ENCODE measurements at regions not wholly inside any gene's neighbourhood (a gene's known extent, or its start where the extent isn't known, plus 50 kb on each side); places are given as distances from the start of the nearest gene placed in this dataset.

GRCh38 chr16:64712026-64712425 is 409.8 kb downstream of the CDH11 start:
- Mint-ChIP-seq H3K9me3 (ENCODE audit: unreplicated experiment) (peaks cover 3% of the 10 kb centered on the region), H3K4me1 (ENCODE audit: unreplicated experiment) (peaks cover 7% of the 10 kb centered on the region), H3K27ac (ENCODE audit: unreplicated experiment) (no peak overlapping the region), H3K4me3 (ENCODE audit: unreplicated experiment) (no peak overlapping the region), H3K27me3 (ENCODE audit: unreplicated experiment) (no peaks in the 10 kb centered on the region), H3K36me3 (ENCODE audit: unreplicated experiment) (no peaks in the 10 kb centered on the region)
- TF ChIP-seq, protein P1, sequence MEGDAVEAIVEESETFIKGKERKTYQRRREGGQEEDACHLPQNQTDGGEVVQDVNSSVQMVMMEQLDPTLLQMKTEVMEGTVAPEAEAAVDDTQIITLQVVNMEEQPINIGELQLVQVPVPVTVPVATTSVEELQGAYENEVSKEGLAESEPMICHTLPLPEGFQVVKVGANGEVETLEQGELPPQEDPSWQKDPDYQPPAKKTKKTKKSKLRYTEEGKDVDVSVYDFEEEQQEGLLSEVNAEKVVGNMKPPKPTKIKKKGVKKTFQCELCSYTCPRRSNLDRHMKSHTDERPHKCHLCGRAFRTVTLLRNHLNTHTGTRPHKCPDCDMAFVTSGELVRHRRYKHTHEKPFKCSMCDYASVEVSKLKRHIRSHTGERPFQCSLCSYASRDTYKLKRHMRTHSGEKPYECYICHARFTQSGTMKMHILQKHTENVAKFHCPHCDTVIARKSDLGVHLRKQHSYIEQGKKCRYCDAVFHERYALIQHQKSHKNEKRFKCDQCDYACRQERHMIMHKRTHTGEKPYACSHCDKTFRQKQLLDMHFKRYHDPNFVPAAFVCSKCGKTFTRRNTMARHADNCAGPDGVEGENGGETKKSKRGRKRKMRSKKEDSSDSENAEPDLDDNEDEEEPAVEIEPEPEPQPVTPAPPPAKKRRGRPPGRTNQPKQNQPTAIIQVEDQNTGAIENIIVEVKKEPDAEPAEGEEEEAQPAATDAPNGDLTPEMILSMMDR (IDR thresholded peaks at IDR 0.05), result no peak
- no peak for DNase-seq (ENCODE audit: extremely low spot score, unreplicated experiment)

- no peak for DNase-seq (ENCODE audit: extremely low spot score, unreplicated experiment)
- Mint-ChIP-seq H3K27ac (ENCODE audit: unreplicated experiment) (no peak overlapping the region), H3K36me3 (ENCODE audit: unreplicated experiment) (no peaks in the 10 kb centered on the region), H3K9me3 (ENCODE audit: unreplicated experiment) (peaks cover 3% of the 10 kb centered on the region), H3K4me1 (ENCODE audit: unreplicated experiment) (peaks cover 5% of the 10 kb centered on the region), H3K27me3 (ENCODE audit: unreplicated experiment) (no peaks in the 10 kb centered on the region), H3K4me3 (ENCODE audit: unreplicated experiment) (no peak overlapping the region)
- TF ChIP-seq, protein P1 (IDR thresholded peaks at IDR 0.05), result no peak
These were observed 410.3 kb downstream of the CDH11 start for GRCh38 chr16:64711596-64711995.

GRCh38 chr16:64711026-64711425 is 410.8 kb downstream of the CDH11 start:
- Mint-ChIP-seq H3K27ac (ENCODE audit: unreplicated experiment) (no peak overlapping the region), H3K36me3 (ENCODE audit: unreplicated experiment) (no peaks in the 10 kb centered on the region), H3K4me1 (ENCODE audit: unreplicated experiment) (peaks cover 5% of the 10 kb centered on the region), H3K27me3 (ENCODE audit: unreplicated experiment) (no peaks in the 10 kb centered on the region), H3K9me3 (ENCODE audit: unreplicated experiment) (peaks cover 3% of the 10 kb centered on the region), H3K4me3 (ENCODE audit: unreplicated experiment) (no peak overlapping the region)
- TF ChIP-seq, protein P1 (IDR thresholded peaks at IDR 0.05), result no peak
- DNase-seq (ENCODE audit: extremely low spot score, unreplicated experiment), result no peak

DNA sequence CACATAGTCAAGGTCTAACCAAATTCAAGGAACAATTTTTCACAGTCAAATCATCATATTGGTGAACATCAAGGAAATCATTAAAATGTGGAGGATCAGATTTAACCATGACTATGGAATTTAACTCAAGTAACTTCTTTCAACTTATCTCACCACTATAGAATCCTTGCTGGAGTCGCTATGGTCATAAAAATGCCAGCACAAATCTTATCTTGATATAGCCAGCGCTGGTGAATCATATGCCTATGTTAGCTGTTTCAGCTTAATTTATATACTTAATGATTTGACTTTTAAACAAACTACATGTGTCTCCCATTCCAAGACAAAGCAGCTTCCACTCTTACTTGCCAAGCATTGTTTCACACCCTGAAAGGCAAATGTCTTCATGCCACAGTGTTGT is 416.4 kb downstream of the CDH11 start:
- Mint-ChIP-seq H3K4me1 (ENCODE audit: unreplicated experiment) (no peaks in the 10 kb centered on the region), H3K27me3 (ENCODE audit: unreplicated experiment) (no peaks in the 10 kb centered on the region), H3K27ac (ENCODE audit: unreplicated experiment) (no peak overlapping the region), H3K36me3 (ENCODE audit: unreplicated experiment) (no peaks in the 10 kb centered on the region), H3K9me3 (ENCODE audit: unreplicated experiment) (peaks cover 14% of the 10 kb centered on the region), H3K4me3 (ENCODE audit: unreplicated experiment) (no peak overlapping the region)
- TF ChIP-seq, protein P1 (IDR thresholded peaks at IDR 0.05), result no peak
- no peak for DNase-seq (ENCODE audit: extremely low spot score, unreplicated experiment)

GRCh38 chr16:64704386-64704785 is 417.5 kb downstream of the CDH11 start:
- Mint-ChIP-seq H3K9me3 (ENCODE audit: unreplicated experiment) (peaks cover 14% of the 10 kb centered on the region), H3K4me1 (ENCODE audit: unreplicated experiment) (no peaks in the 10 kb centered on the region)

More at GRCh38 chr16:64704386-64704785, 417.5 kb downstream of the CDH11 start:
- DNase-seq (ENCODE audit: extremely low spot score, unreplicated experiment), result no peak
- TF ChIP-seq, protein P1 (IDR thresholded peaks at IDR 0.05), result no peak
- Mint-ChIP-seq H3K36me3 (ENCODE audit: unreplicated experiment) (no peaks in the 10 kb centered on the region), H3K27ac (ENCODE audit: unreplicated experiment) (no peak overlapping the region), H3K27me3 (ENCODE audit: unreplicated experiment) (no peaks in the 10 kb centered on the region), H3K4me3 (ENCODE audit: unreplicated experiment) (no peak overlapping the region)
